GM12878 (cell line): ENCODE measurements at regions not wholly inside any gene's neighbourhood (a gene's known extent, or its start where the extent isn't known, plus 50 kb on each side); places are given as distances from the start of the nearest gene placed in this dataset.

Experiments
- CBX5 ChIP-seq: sonication (generic); IDR thresholded peaks from 2 replicates; pipeline ENCODE4 v1.6.1; 2016; ENCODE audit warnings: low read depth, moderate library complexity, mild to moderate bottlenecking, inconsistent platforms
- ETV6 ChIP-seq, 2 experiments: fragments of 450-650 bp in 1 of 2; IDR thresholded peaks in 1 of 2; conservative IDR thresholded peaks in 1 of 2; 2 replicates each; pipeline ENCODE4 v1.6.1; 2014; ENCODE audit warnings: antibody characterized with exemption in 1 of 2, borderline replicate concordance in 1 of 2, low read depth in 1 of 2, mild to moderate bottlenecking in 1 of 2, moderate library complexity in 1 of 2
- EZH2 ChIP-seq: IDR thresholded peaks from 2 replicates; pipeline ENCODE4 v1.6.1; 2012; ENCODE audit warnings: low read depth, mild to moderate bottlenecking, control low read depth, inconsistent platforms, low read length, borderline replicate concordance; ENCODE audit not compliant: control insufficient read depth
- JUNB ChIP-seq: IDR thresholded peaks from 2 replicates; pipeline ENCODE4 v1.6.1; 2016; ENCODE audit warnings: antibody characterized with exemption, mild to moderate bottlenecking
- LARP7 ChIP-seq: fragments of 450-650 bp; IDR thresholded peaks from 2 replicates; pipeline ENCODE4 v1.6.1; 2017; ENCODE audit warnings: mild to moderate bottlenecking
- MXI1 ChIP-seq: fragments of 150-350 bp; IDR thresholded peaks from 2 replicates; pipeline ENCODE4 v1.6.1; 2011; ENCODE audit warnings: low read depth, mild to moderate bottlenecking, inconsistent platforms, low read length, improper control_type of control experiment
- PKNOX1 ChIP-seq: fragments of 450-650 bp; IDR thresholded peaks from 2 replicates; pipeline ENCODE4 v1.6.1; 2016; ENCODE audit warnings: mild to moderate bottlenecking
- POLR2A ChIP-seq: IDR thresholded peaks from 2 replicates; pipeline ENCODE4 v1.6.1; 2011; ENCODE audit warnings: low read depth, mild to moderate bottlenecking, low read length
- POLR2AphosphoS5 ChIP-seq: IDR thresholded peaks from 2 replicates; pipeline ENCODE4 v1.6.1; 2011; ENCODE audit warnings: mild to moderate bottlenecking, low read length, inconsistent platforms
- RAD21 ChIP-seq: IDR thresholded peaks from 2 replicates; pipeline ENCODE4 v1.6.1; 2011; ENCODE audit warnings: mild to moderate bottlenecking, low read depth, low read length, moderate library complexity; ENCODE audit not compliant: insufficient read depth
- RCOR1 ChIP-seq: conservative IDR thresholded peaks from 2 replicates; pipeline ENCODE4 v1.6.1; 2012; ENCODE audit warnings: low read depth, low read length, improper control_type of control experiment
- TF ChIP-seq, protein P1 (sequence below), 3 experiments: IDR thresholded peaks in 2 of 3; conservative IDR thresholded peaks in 1 of 3; 2 replicates each; pipeline ENCODE4 v1.5.1; 2011; ENCODE audit warnings: low read depth in 3 of 3, low read length in 3 of 3, mild to moderate bottlenecking in 3 of 3, control low read depth in 2 of 3, moderate library complexity in 2 of 3, inconsistent platforms in 1 of 3, mixed read lengths in 1 of 3; ENCODE audit not compliant: control insufficient read depth in 2 of 3, insufficient read depth in 1 of 3; ENCODE audit errors: extremely low read depth in 1 of 3

DNA sequence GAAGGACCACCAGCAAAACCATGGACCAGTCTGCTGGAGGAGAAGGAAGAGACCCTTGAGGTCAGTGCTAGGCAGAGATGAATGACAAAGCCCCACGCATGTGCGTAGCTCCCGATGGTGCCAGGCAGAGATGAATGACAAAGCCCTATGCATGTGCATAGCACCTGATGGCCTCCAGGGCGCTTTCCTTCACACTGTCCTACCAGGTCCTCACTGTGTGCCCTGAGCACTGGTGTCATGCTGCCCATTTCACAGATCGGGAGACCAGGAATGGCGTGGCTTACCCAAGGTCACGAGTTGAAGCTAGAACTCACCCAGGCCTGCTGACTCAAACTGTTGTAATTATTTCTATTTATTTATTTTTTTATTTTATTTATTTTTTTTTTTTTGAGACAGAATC lies 149.6 kb downstream of the KATNIP start:
- TF ChIP-seq POLR2AphosphoS5 (no peak), JUNB (no peak), ETV6 (conservative IDR thresholded peaks at IDR 0.05 in 1 of 2, IDR thresholded peaks at IDR 0.05 in 1 of 2; ENCODE audit: borderline replicate concordance in 1 of 2, low read depth in 1 of 2) (no peak), MXI1 (no peak), PKNOX1 (no peak), RAD21 (no peak), EZH2 (no peak), RCOR1 (no peak), CBX5 (no peak), POLR2A (no peak), LARP7 (no peak)
- TF ChIP-seq, protein P1, sequence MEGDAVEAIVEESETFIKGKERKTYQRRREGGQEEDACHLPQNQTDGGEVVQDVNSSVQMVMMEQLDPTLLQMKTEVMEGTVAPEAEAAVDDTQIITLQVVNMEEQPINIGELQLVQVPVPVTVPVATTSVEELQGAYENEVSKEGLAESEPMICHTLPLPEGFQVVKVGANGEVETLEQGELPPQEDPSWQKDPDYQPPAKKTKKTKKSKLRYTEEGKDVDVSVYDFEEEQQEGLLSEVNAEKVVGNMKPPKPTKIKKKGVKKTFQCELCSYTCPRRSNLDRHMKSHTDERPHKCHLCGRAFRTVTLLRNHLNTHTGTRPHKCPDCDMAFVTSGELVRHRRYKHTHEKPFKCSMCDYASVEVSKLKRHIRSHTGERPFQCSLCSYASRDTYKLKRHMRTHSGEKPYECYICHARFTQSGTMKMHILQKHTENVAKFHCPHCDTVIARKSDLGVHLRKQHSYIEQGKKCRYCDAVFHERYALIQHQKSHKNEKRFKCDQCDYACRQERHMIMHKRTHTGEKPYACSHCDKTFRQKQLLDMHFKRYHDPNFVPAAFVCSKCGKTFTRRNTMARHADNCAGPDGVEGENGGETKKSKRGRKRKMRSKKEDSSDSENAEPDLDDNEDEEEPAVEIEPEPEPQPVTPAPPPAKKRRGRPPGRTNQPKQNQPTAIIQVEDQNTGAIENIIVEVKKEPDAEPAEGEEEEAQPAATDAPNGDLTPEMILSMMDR (IDR thresholded peaks at IDR 0.05 in 2 of 3, conservative IDR thresholded peaks at IDR 0.05 in 1 of 3; ENCODE audit: control insufficient read depth in 2 of 3, extremely low read depth in 1 of 3, insufficient read depth in 1 of 3, low read depth in 3 of 3, low read length in 3 of 3), result no peak
